ENCODE measurements at regions not wholly inside any gene's neighbourhood (a gene's known extent, or its start where the extent isn't known, plus 50 kb on each side); places are given as distances from the start of the nearest gene placed in this dataset.

- H3K9me3 ChIP-seq: no peaks in the 10 kb centered on the region
- WGBS (ENCODE audit: low lambda C conversion rate): 53% methylated on average over 2 of the region's 2 CpGs
- no peaks in the 10 kb centered on the region; a peak in 2 of 4 replicates for H3K4me1 ChIP-seq (ENCODE audit: control insufficient read depth in 1 of 2, insufficient read depth in 2 of 2, low read depth in 1 of 2, low read length in 1 of 2)
- DNase-seq: no peak
- CTCF ChIA-PET: no interaction called here
- TF ChIP-seq FOXJ3 (CRISPR knock-in tag; IDR thresholded peaks at IDR 0.05) (no peak), FOSL2 (IDR thresholded peaks at IDR 0.05; ENCODE audit: borderline replicate concordance, low read depth) (no peak), POLR2AphosphoS5 (IDR thresholded peaks at IDR 0.05; ENCODE audit: low read depth, low read length) (no peak), RAD21 (IDR thresholded peaks at IDR 0.05; ENCODE audit: low read length) (no peak), GABPA (IDR thresholded peaks at IDR 0.05; ENCODE audit: low read depth) (no peak), MAX (IDR thresholded peaks at IDR 0.05; ENCODE audit: low read depth) (no peak)
- no peaks in the 10 kb centered on the region for H3K9me2 ChIP-seq
- H3K79me2 ChIP-seq (ENCODE audit: insufficient read depth): no peaks in the 10 kb centered on the region
- H3K36me3 ChIP-seq (replicated peaks in 1 of 2; ENCODE audit: control insufficient read depth in 1 of 2, insufficient read depth in 2 of 2, low read length in 1 of 2): no peaks in the 10 kb centered on the region
- H3K4me3 ChIP-seq (ENCODE audit: low read depth in 2 of 2, low read length in 1 of 2): no peak overlapping the region
- H4K20me1 ChIP-seq (ENCODE audit: insufficient read depth): no peaks in the 10 kb centered on the region
- POLR2A ChIA-PET: no interaction called here
- H3K4me2 ChIP-seq: no peak overlapping the region
- H3K27ac ChIP-seq (ENCODE audit: low read depth in 2 of 2, low read length in 1 of 2): no peak overlapping the region
- H3F3A ChIP-seq (replicated peaks; ENCODE audit: insufficient read depth): no peaks in the 10 kb centered on the region
- H3K9ac ChIP-seq: no peak overlapping the region
- no peaks in the 10 kb centered on the region for H3K27me3 ChIP-seq (ENCODE audit: insufficient read depth)
- H2AFZ ChIP-seq (ENCODE audit: low read depth): no peak overlapping the region
These were observed 232.5 kb upstream of the SPRED2 start for GRCh38 chr2:65664931-65665330.

- no peaks in the 10 kb centered on the region for H3K27me3 ChIP-seq (ENCODE audit: insufficient read depth)
- H4K20me1 ChIP-seq (ENCODE audit: insufficient read depth): no peaks in the 10 kb centered on the region
- H3K4me2 ChIP-seq: no peak overlapping the region
- H3K27ac ChIP-seq (ENCODE audit: low read depth in 2 of 2, low read length in 1 of 2): no peak overlapping the region
- H3K36me3 ChIP-seq (replicated peaks in 1 of 2; ENCODE audit: control insufficient read depth in 1 of 2, insufficient read depth in 2 of 2, low read length in 1 of 2): no peaks in the 10 kb centered on the region
- ChIA-PET POLR2A (no interaction called here), CTCF (interaction anchor here (1.2 kb wide), 1 partner anchor 11 kb away, joined by 3 read pairs; no protein-coding TSS in a partner anchor)
- no peak overlapping the region for H2AFZ ChIP-seq (ENCODE audit: low read depth)
- no peaks in the 10 kb centered on the region for H3K9me3 ChIP-seq
- 61% methylated on average over 6 of the region's 6 CpGs for whole genome bisulfite sequencing (ENCODE audit: low lambda C conversion rate)
- no peak overlapping the region for H3K9ac ChIP-seq
- H3F3A ChIP-seq (replicated peaks; ENCODE audit: insufficient read depth): no peaks in the 10 kb centered on the region
- TF ChIP-seq RAD21 (IDR thresholded peaks at IDR 0.05; ENCODE audit: low read length): no peak
- TF ChIP-seq ELF1 (IDR thresholded peaks at IDR 0.05): no peak
- no peak for TF ChIP-seq FOXJ3 (CRISPR knock-in tag; IDR thresholded peaks at IDR 0.05)
- TF ChIP-seq NFIC (IDR thresholded peaks at IDR 0.05; ENCODE audit: borderline replicate concordance): no peak
- TF ChIP-seq EP300 (IDR thresholded peaks at IDR 0.05; ENCODE audit: borderline replicate concordance in 1 of 2, low read depth in 1 of 2, low read length in 1 of 2): no peak
- TF ChIP-seq GABPA (IDR thresholded peaks at IDR 0.05; ENCODE audit: low read depth): no peak
- no peak for TF ChIP-seq SIN3A (IDR thresholded peaks at IDR 0.05; ENCODE audit: borderline replicate concordance, low read depth, low read length)
- TF ChIP-seq RXRA (IDR thresholded peaks at IDR 0.05; ENCODE audit: borderline replicate concordance, low read depth): no peak
- TF ChIP-seq GATA2 (CRISPR knock-in tag; IDR thresholded peaks at IDR 0.05): no peak
- no peak for TF ChIP-seq YY1 (IDR thresholded peaks at IDR 0.05; ENCODE audit: low read depth)
- no peak for TF ChIP-seq TAF1 (IDR thresholded peaks at IDR 0.05; ENCODE audit: borderline replicate concordance, low read depth, low read length)
- no peak for TF ChIP-seq FOSL2 (IDR thresholded peaks at IDR 0.05; ENCODE audit: borderline replicate concordance, low read depth)
- peaks cover 0 to 4% of the 10 kb centered on the region in 2 experiments; a peak in 2 of 4 replicates for H3K4me1 ChIP-seq (ENCODE audit: control insufficient read depth in 1 of 2, insufficient read depth in 2 of 2, low read depth in 1 of 2, low read length in 1 of 2)
- H3K4me3 ChIP-seq (ENCODE audit: low read depth in 2 of 2, low read length in 1 of 2): no peak overlapping the region
- no peaks in the 10 kb centered on the region for H3K79me2 ChIP-seq (ENCODE audit: insufficient read depth)
- no peak for DNase-seq
- no peaks in the 10 kb centered on the region for H3K9me2 ChIP-seq
These were observed 231.5 kb upstream of the SPRED2 start for GRCh38 chr2:65663831-65664407.
